Common myeloid progenitor, CD34-positive (primary cell): ENCODE measurements at regions not wholly inside any gene's neighbourhood (a gene's known extent, or its start where the extent isn't known, plus 50 kb on each side); places are given as distances from the start of the nearest gene placed in this dataset.

Experiments used
- CTCF ChIA-PET: fragments of 350-600 bp; sonication (Branson Sonifier 250); formaldehyde crosslinking; loops from one replicate; lab custom pipeline; 2021; ENCODE audit warnings: antibody characterized with exemption; lab: Charles Lee
- POLR2A ChIA-PET: fragments of 350-600 bp; sonication (Branson Sonifier 250); formaldehyde crosslinking; loops from one replicate; lab custom pipeline; 2021; ENCODE audit warnings: antibody characterized with exemption; lab: Charles Lee
- DNase-seq, 3 donors: peaks; one replicate each; pipeline versions ENCODE4 v3.0.0 to v3.0.0-alpha.2; 2013
- H3K27ac ChIP-seq, 2 experiments: 1 replicate in 1 of 2; 2 replicates in 1 of 2; pipeline ENCODE4 v1.7.0; 2013; ENCODE audit warnings: inconsistent platforms in 2 of 2, low read length in 2 of 2, mild to moderate bottlenecking in 2 of 2, low read depth in 1 of 2, moderate library complexity in 1 of 2; ENCODE audit not compliant: severe bottlenecking in 2 of 2, insufficient read depth in 1 of 2, poor library complexity in 1 of 2
- H3K27me3 ChIP-seq, 5 experiments: replicated peaks in 2 of 5; 1 replicate in 3 of 5; 2 replicates in 2 of 5; pipeline versions ENCODE4 v1.6.1 to v1.7.0; 2013; ENCODE audit warnings: low read length in 4 of 5, mild to moderate bottlenecking in 2 of 5, moderate library complexity in 2 of 5, inconsistent platforms in 1 of 5; ENCODE audit not compliant: insufficient read depth in 5 of 5, control insufficient read depth in 4 of 5
- H3K36me3 ChIP-seq, 4 experiments: 1 replicate in 2 of 4; 2 replicates in 2 of 4; pipeline versions ENCODE4 v1.6.1 to v1.7.0; 2013; ENCODE audit warnings: low read length in 3 of 4, control low read depth in 1 of 4, mild to moderate bottlenecking in 1 of 4; ENCODE audit not compliant: control insufficient read depth in 4 of 4, insufficient read depth in 4 of 4
- H3K4me1 ChIP-seq, 4 experiments: 1 replicate in 3 of 4; 2 replicates in 1 of 4; pipeline versions ENCODE4 v1.6.1 to v1.7.1; 2013; ENCODE audit warnings: low read length in 3 of 4, mild to moderate bottlenecking in 3 of 4, control low read depth in 1 of 4, inconsistent platforms in 1 of 4, moderate library complexity in 1 of 4; ENCODE audit not compliant: control insufficient read depth in 4 of 4, insufficient read depth in 4 of 4; ENCODE audit errors: control extremely low read depth in 1 of 4
- H3K4me3 ChIP-seq, 7 experiments: 1 replicate in 4 of 7; 2 replicates in 3 of 7; pipeline versions ENCODE4 v1.5.1 to v1.7.0; 2013; ENCODE audit warnings: mild to moderate bottlenecking in 7 of 7, low read length in 6 of 7, moderate library complexity in 6 of 7, inconsistent platforms in 2 of 7, low read depth in 2 of 7, control low read depth in 1 of 7; ENCODE audit not compliant: insufficient read depth in 4 of 7, control insufficient read depth in 1 of 7; ENCODE audit errors: extremely low read depth in 1 of 7
- H3K9me3 ChIP-seq, 5 experiments: 1 replicate in 4 of 5; 2 replicates in 1 of 5; pipeline versions ENCODE4 v1.6.1 to v1.7.1; 2013; ENCODE audit warnings: low read length in 4 of 5, mild to moderate bottlenecking in 2 of 5, inconsistent platforms in 1 of 5, low read depth in 1 of 5, moderate library complexity in 1 of 5; ENCODE audit not compliant: control insufficient read depth in 4 of 5, insufficient read depth in 2 of 5; ENCODE audit errors: control extremely low read depth in 1 of 5
- WGBS: methylation state at CpG from one replicate; pipeline ENCODE4 v1.1.5; 2013; ENCODE audit not compliant: insufficient coverage; 5-methylcytosine and 5-hydroxymethylcytosine counted together

GRCh38 chr1:217228689-217229088 lies 402.2 kb downstream of the GPATCH2 start:
- 100% methylated on average over 1 of the region's 5 CpGs for WGBS
- no peaks in the 10 kb centered on the region for H3K27me3 ChIP-seq
- H3K27ac ChIP-seq, result no peak overlapping the region
- H3K36me3 ChIP-seq, result no peaks in the 10 kb centered on the region
- CTCF ChIA-PET, result no interaction called here
- H3K9me3 ChIP-seq, result no peaks in the 10 kb centered on the region
- DNase-seq, result no peak
- H3K4me3 ChIP-seq, result no peak overlapping the region
- H3K4me1 ChIP-seq, result no peaks in the 10 kb centered on the region
- POLR2A ChIA-PET, result no interaction called here

GRCh38 chr1:217224201-217224600 lies 406.7 kb downstream of the GPATCH2 start:
- no CpG with 5 or more reads among the region's 1 CpG for WGBS
- POLR2A ChIA-PET, result no interaction called here
- no peaks in the 10 kb centered on the region for H3K36me3 ChIP-seq
- H3K9me3 ChIP-seq, result peaks cover 0 to 3% (median 0%) of the 10 kb centered on the region in 5 experiments
- H3K27ac ChIP-seq, result no peak overlapping the region
- H3K27me3 ChIP-seq, result no peaks in the 10 kb centered on the region
- no peak overlapping the region for H3K4me3 ChIP-seq
- CTCF ChIA-PET, result no interaction called here
- no peak for DNase-seq
- no peaks in the 10 kb centered on the region for H3K4me1 ChIP-seq

GRCh38 chr1:217214551-217214950 lies 416.3 kb downstream of the GPATCH2 start:
- DNase-seq, result no peak
- H3K4me1 ChIP-seq, result no peaks in the 10 kb centered on the region
- H3K27ac ChIP-seq, result no peak overlapping the region
- WGBS, result 77% methylated on average over 2 of the region's 3 CpGs
- no peak overlapping the region for H3K4me3 ChIP-seq
- no peaks in the 10 kb centered on the region for H3K27me3 ChIP-seq
- peaks cover 0 to 2% (median 0%) of the 10 kb centered on the region in 5 experiments for H3K9me3 ChIP-seq
- ChIA-PET CTCF (no interaction called here), POLR2A (no interaction called here)
- no peaks in the 10 kb centered on the region for H3K36me3 ChIP-seq

DNA sequence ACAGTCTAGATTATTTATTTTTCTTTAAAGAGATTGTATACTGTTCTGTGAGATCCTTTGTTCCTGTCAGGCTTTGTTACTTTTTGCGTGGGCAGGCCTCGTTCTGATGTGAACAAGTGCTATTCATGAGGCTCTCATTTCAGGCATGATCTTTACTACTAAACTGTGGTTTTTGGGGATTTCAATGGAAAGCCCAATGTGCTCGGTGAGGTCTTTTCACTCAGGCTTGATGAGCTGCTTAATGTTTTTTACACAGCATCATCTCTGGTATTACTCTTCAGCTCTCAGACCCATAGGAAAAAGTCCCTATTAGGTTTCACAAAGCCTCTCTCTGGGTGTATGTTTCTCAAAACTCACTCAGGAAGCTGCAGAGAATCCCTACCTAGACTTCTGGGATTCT lies 419.4 kb downstream of the GPATCH2 start:
- no peaks in the 10 kb centered on the region for H3K9me3 ChIP-seq
- DNase-seq, result no peak
- no peaks in the 10 kb centered on the region for H3K27me3 ChIP-seq
- no peaks in the 10 kb centered on the region for H3K4me1 ChIP-seq
- no peak overlapping the region for H3K4me3 ChIP-seq
- H3K36me3 ChIP-seq, result no peaks in the 10 kb centered on the region
- H3K27ac ChIP-seq, result no peak overlapping the region
- 97% methylated on average over 3 of the region's 3 CpGs for WGBS
- ChIA-PET POLR2A (no interaction called here), CTCF (no interaction called here)

GRCh38 chr1:217205578-217205977 lies 425.3 kb downstream of the GPATCH2 start:
- DNase-seq, result no peak
- ChIA-PET POLR2A (no interaction called here), CTCF (no interaction called here)
- peaks cover 0 to 4% (median 2%) of the 10 kb centered on the region in 5 experiments for H3K9me3 ChIP-seq
- 93% methylated on average over 3 of the region's 4 CpGs for WGBS
- H3K36me3 ChIP-seq, result no peaks in the 10 kb centered on the region
- H3K4me1 ChIP-seq, result no peaks in the 10 kb centered on the region
- no peak overlapping the region for H3K27ac ChIP-seq
- no peak overlapping the region for H3K4me3 ChIP-seq
- no peaks in the 10 kb centered on the region for H3K27me3 ChIP-seq

- no peaks in the 10 kb centered on the region for H3K4me1 ChIP-seq
- no peaks in the 10 kb centered on the region for H3K9me3 ChIP-seq
- no peak overlapping the region for H3K4me3 ChIP-seq
- no CpG with 5 or more reads among the region's 1 CpG for WGBS
- DNase-seq, result no peak
- CTCF ChIA-PET, result no interaction called here
- POLR2A ChIA-PET, result no interaction called here
- no peak overlapping the region for H3K27ac ChIP-seq
- H3K27me3 ChIP-seq, result no peaks in the 10 kb centered on the region
- H3K36me3 ChIP-seq, result no peaks in the 10 kb centered on the region
Measured at GRCh38 chr1:217196616-217197015, 434.3 kb downstream of the GPATCH2 start.

DNA sequence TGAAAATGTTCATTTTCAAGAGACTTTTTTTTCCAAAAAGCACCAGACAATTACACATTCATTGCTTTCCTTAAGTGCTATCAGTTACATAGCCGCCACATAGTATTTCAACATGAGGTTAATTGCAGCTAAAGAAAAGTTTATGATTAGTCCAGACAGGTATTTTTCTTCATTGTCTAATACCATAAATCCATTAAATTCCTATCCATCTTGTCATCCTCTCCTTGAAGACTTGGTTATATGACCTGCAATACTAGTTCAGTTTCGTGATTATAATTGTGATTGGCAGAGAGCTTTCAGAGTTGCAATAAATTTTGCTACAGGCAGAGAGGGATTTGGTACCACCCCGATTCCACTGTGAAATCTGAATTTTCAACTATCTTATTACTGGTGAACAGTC lies 437.7 kb downstream of the GPATCH2 start:
- no CpG with 5 or more reads among the region's 3 CpGs for whole genome bisulfite sequencing
- POLR2A ChIA-PET, result no interaction called here

More for the DNA sequence above, 437.7 kb downstream of the GPATCH2 start:
- Histone ChIP-seq H3K27ac (no peak overlapping the region), H3K36me3 (no peaks in the 10 kb centered on the region), H3K4me3 (no peak overlapping the region), H3K4me1 (no peaks in the 10 kb centered on the region), H3K27me3 (no peaks in the 10 kb centered on the region), H3K9me3 (peaks cover 0 to 2% (median 0%) of the 10 kb centered on the region in 5 experiments)
- no peak for DNase-seq
- CTCF ChIA-PET, result no interaction called here
